Fibroblast of lung (primary cell): ENCODE measurements at regions not wholly inside any gene's neighbourhood (a gene's known extent, or its start where the extent isn't known, plus 50 kb on each side); places are given as distances from the start of the nearest gene placed in this dataset.

ENCODE experiments used
- CTCF ChIP-seq, 2 donors: IDR thresholded peaks in 1 of 2; conservative IDR thresholded peaks in 1 of 2; 1 replicate in 1 of 2; 2 replicates in 1 of 2; pipeline ENCODE4 v1.5.1; 2011 to 2012; ENCODE audit warnings: low read length in 2 of 2, control low read depth in 1 of 2, inconsistent platforms in 1 of 2, low read depth in 1 of 2, mild to moderate bottlenecking in 1 of 2
- EZH2 ChIP-seq: IDR thresholded peaks from 2 replicates; pipeline ENCODE4 v1.5.1; 2012; ENCODE audit warnings: low read length, control low read depth, mild to moderate bottlenecking; ENCODE audit errors: missing control alignments

- TF ChIP-seq CTCF (conservative IDR thresholded peaks at IDR 0.05 in 1 of 2, IDR thresholded peaks at IDR 0.05 in 1 of 2; ENCODE audit: low read depth in 1 of 2, low read length in 2 of 2) (no peak), EZH2 (no peak)
These were observed 187.1 kb upstream of the LPP start for GRCh38 chr3:187966636-187967406.
